ENCODE measurements at regions not wholly inside any gene's neighbourhood (a gene's known extent, or its start where the extent isn't known, plus 50 kb on each side); places are given as distances from the start of the nearest gene placed in this dataset.

- no peak for DNase-seq (ENCODE audit: low read depth in 1 of 2, low spot score in 2 of 2)
Observed at GRCh38 chr15:95324656-95325055, 1005.8 kb upstream of the NR2F2 start.

More at GRCh38 chr15:95324656-95325055, 1005.8 kb upstream of the NR2F2 start:
- 89% methylated on average over 7 of the region's 7 CpGs; no CpG with 5 or more reads in 1 of the 2 experiments for WGBS, 2 experiments (ENCODE audit: extremely low coverage in 1 of 2, insufficient coverage in 1 of 2, insufficient read length in 1 of 2, insufficient replicate concordance in 2 of 2, low coverage in 1 of 2, low lambda C conversion rate in 2 of 2, missing lambda C conversion rate in 1 of 2)
- no peak overlapping the region for H4K5ac ChIP-seq (ENCODE audit: insufficient read length, low read depth, low read length)
- no peaks in the 10 kb centered on the region for H3K79me1 ChIP-seq (ENCODE audit: low read depth, low read length)
- H3K18ac ChIP-seq (ENCODE audit: extremely low read depth, low read length), result no peak overlapping the region
- H3K36me3 ChIP-seq (ENCODE audit: control insufficient read depth in 2 of 4, insufficient read depth in 4 of 4, low read length in 3 of 4), result no peaks in the 10 kb centered on the region
- no peak overlapping the region for H2BK15ac ChIP-seq (ENCODE audit: low read length)
- H3K27me3 ChIP-seq (replicated peaks in 1 of 4; ENCODE audit: control insufficient read depth in 3 of 4, extremely low read depth in 1 of 4, insufficient read depth in 3 of 4, low read length in 3 of 4), result peaks cover 0 to 16% (median 12%) of the 10 kb centered on the region in 4 experiments; a peak in 5 of 7 replicates
- no peak overlapping the region for H3K23ac ChIP-seq (ENCODE audit: insufficient read length)
- H4K91ac ChIP-seq (replicated peaks; ENCODE audit: insufficient read length, low read length), result no peak overlapping the region
- H2BK20ac ChIP-seq (ENCODE audit: low read length), result no peak overlapping the region
- H3K4me2 ChIP-seq (ENCODE audit: insufficient read depth in 1 of 2, low read depth in 2 of 2, low read length in 2 of 2), result no peak overlapping the region
- CTCF ChIA-PET (ENCODE audit: partially characterized antibody), result interaction anchor here (1.2 to 1.8 kb wide), 2 partner anchors 10 to 85 kb away, joined by 3 to 4 read pairs; no protein-coding TSS in a partner anchor
- H3K9ac ChIP-seq (replicated peaks in 1 of 4; ENCODE audit: extremely low read depth in 1 of 4, low read depth in 3 of 4, low read length in 3 of 4), result no peak overlapping the region
- no peak overlapping the region for H2AFZ ChIP-seq (ENCODE audit: low read length)
- H2BK120ac ChIP-seq (replicated peaks; ENCODE audit: low read depth, low read length), result no peak overlapping the region
- no peak for FAIRE-seq
- no peak overlapping the region for H3K4ac ChIP-seq (replicated peaks; ENCODE audit: insufficient read length, low read depth, low read length)
- H4K8ac ChIP-seq (ENCODE audit: extremely low read depth, insufficient read depth, low read length), result no peak overlapping the region
- H3K56ac ChIP-seq (replicated peaks; ENCODE audit: insufficient read length, low read depth, low read length), result no peak overlapping the region
- no peaks in the 10 kb centered on the region for H4K20me1 ChIP-seq (replicated peaks in 1 of 2; ENCODE audit: control insufficient read depth in 1 of 2, insufficient read depth in 2 of 2, low read length in 2 of 2)
- H3K23me2 ChIP-seq (ENCODE audit: low read depth, low read length), result peaks cover 4% of the 10 kb centered on the region; the same call in 1 of the 2 replicates
- H2BK12ac ChIP-seq (ENCODE audit: low read depth, low read length), result no peak overlapping the region
- H3K27ac ChIP-seq (ENCODE audit: low read depth, low read length), result no peak overlapping the region
- H3K79me2 ChIP-seq (ENCODE audit: control insufficient read depth in 1 of 2, insufficient read depth in 2 of 2, low read length in 2 of 2), result no peaks in the 10 kb centered on the region
- POLR2A ChIA-PET (ENCODE audit: partially characterized antibody), result no interaction called here
- peaks cover 0 to 3% (median under 1%) of the 10 kb centered on the region in 4 experiments; a peak in 3 of 7 replicates for H3K4me1 ChIP-seq (replicated peaks in 1 of 4; ENCODE audit: control insufficient read depth in 3 of 4, insufficient read depth in 4 of 4, low read length in 3 of 4)
- H2BK5ac ChIP-seq (ENCODE audit: low read depth, low read length), result no peak overlapping the region
- no peaks in the 10 kb centered on the region for H3K9me3 ChIP-seq (ENCODE audit: insufficient read depth in 2 of 2, low read depth in 1 of 2, low read length in 1 of 2)
- H3K4me3 ChIP-seq (ENCODE audit: extremely low read depth in 1 of 4, insufficient read depth in 2 of 4, low read depth in 3 of 4, low read length in 4 of 4), result no peak overlapping the region
- H2AK5ac ChIP-seq (ENCODE audit: low read depth, low read length), result no peak overlapping the region
- no peak overlapping the region for H3K14ac ChIP-seq (ENCODE audit: insufficient read length)
- TF ChIP-seq, protein P1, sequence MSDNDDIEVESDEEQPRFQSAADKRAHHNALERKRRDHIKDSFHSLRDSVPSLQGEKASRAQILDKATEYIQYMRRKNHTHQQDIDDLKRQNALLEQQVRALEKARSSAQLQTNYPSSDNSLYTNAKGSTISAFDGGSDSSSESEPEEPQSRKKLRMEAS (IDR thresholded peaks at IDR 0.05), result no peak
- TF ChIP-seq CREB1 (IDR thresholded peaks at IDR 0.05), result no peak
- no peak for TF ChIP-seq RFX5 (IDR thresholded peaks at IDR 0.05; ENCODE audit: borderline replicate concordance, low read depth, low read length)
- no peak for TF ChIP-seq KDM4A (IDR thresholded peaks at IDR 0.05; ENCODE audit: low read depth, low read length, severe bottlenecking)

Measured in H1 (cell line).